K562 (cell line): ENCODE measurements at regions not wholly inside any gene's neighbourhood (a gene's known extent, or its start where the extent isn't known, plus 50 kb on each side); places are given as distances from the start of the nearest gene placed in this dataset.

Source experiments
- ATAC-seq: fragments of 200-7000 bp; cut with Tn5 transposase; 3 replicates; pipeline ENCODE4 v1.9.1; 2020; ENCODE audit warnings: moderate library complexity
- BruUV-seq: library from RNA; stranded (reverse); fragments of 400-500 nt; replicated peaks from 2 replicates; lab custom pipeline; 2021; lab: Mats Ljungman, UMichigan
- CTCF ChIA-PET: fragments of 300-600 bp; formaldehyde crosslinking; extraction: SDS; loops from one replicate; lab custom pipeline; 2021; ENCODE audit warnings: low intra/inter-chr PET ratio; lab: Yijun Ruan, JAX
- POLR2A ChIA-PET: fragments of 300-600, 350-650 bp; sonication (Branson Sonifier 250); formaldehyde crosslinking; extraction: SDS; loops from one replicate; lab custom pipeline; 2021; ENCODE audit warnings: antibody characterized with exemption, inconsistent platforms; lab: Yijun Ruan, JAX
- DNase-seq, 4 experiments: peaks; one replicate each; pipeline versions ENCODE4 v3.0.0 to v3.0.0-alpha.2; 2011 to 2018; ENCODE audit warnings: low spot score in 3 of 4, mixed read lengths in 3 of 4; ENCODE audit errors: extremely low read depth in 1 of 4
- FAIRE-seq: peaks from 2 replicates; lab custom pipeline; 2011; peaks lifted over from hg19 to GRCh38; lab: Jason Lieb, UNC
- H2AFZ ChIP-seq: 2 replicates; pipeline ENCODE4 v1.6.0; 2011; ENCODE audit warnings: low read depth, low read length, control low read depth, inconsistent platforms
- H3K27ac ChIP-seq: fragments of 200-600 bp; 3 replicates; pipeline ENCODE4 v1.8.0; 2011; ENCODE audit warnings: low read depth, mild to moderate bottlenecking, control low read depth, inconsistent platforms, low read length, moderate library complexity, mixed read lengths; ENCODE audit errors: extremely low read depth
- H3K27me3 ChIP-seq, 2 experiments: fragments of 300-600 bp in 1 of 2; 2 replicates in 1 of 2; 3 replicates in 1 of 2; pipeline versions ENCODE4 v1.6.0 to v1.8.0; 2011; ENCODE audit warnings: inconsistent platforms in 2 of 2, low read length in 2 of 2, mild to moderate bottlenecking in 1 of 2, mixed read lengths in 1 of 2, moderate library complexity in 1 of 2; ENCODE audit not compliant: control insufficient read depth in 2 of 2, insufficient read depth in 2 of 2
- H3K36me3 ChIP-seq: fragments of 300-600 bp; 3 replicates; pipeline ENCODE4 v1.8.0; 2011; ENCODE audit warnings: mild to moderate bottlenecking, low read length, inconsistent platforms; ENCODE audit not compliant: control insufficient read depth, insufficient read depth
- H3K4me1 ChIP-seq, 2 experiments: fragments of 200-600 bp in 1 of 2; replicated peaks in 1 of 2; 2 replicates in 1 of 2; 3 replicates in 1 of 2; pipeline versions ENCODE4 v1.5.1 to v1.8.0; 2011; ENCODE audit warnings: inconsistent platforms in 2 of 2, low read length in 2 of 2, mild to moderate bottlenecking in 1 of 2, mixed read lengths in 1 of 2, moderate library complexity in 1 of 2; ENCODE audit not compliant: control insufficient read depth in 2 of 2, insufficient read depth in 2 of 2
- H3K4me2 ChIP-seq: 2 replicates; pipeline ENCODE4 v1.6.1; 2011; ENCODE audit warnings: low read length, control low read depth, inconsistent platforms, mixed read lengths; ENCODE audit not compliant: insufficient read depth
- H3K4me3 ChIP-seq: fragments of 200-600 bp; sonication (generic), shearing (Covaris generic); 2 replicates; pipeline ENCODE4 v1.5.1; 2016; ENCODE audit warnings: control low read depth, inconsistent platforms
- H3K79me2 ChIP-seq: fragments of 200-600 bp; 3 replicates; pipeline ENCODE4 v1.8.0; 2011; ENCODE audit warnings: low read length, inconsistent platforms; ENCODE audit not compliant: control insufficient read depth, insufficient read depth
- H3K9ac ChIP-seq, 2 experiments: 2 replicates each; pipeline versions ENCODE4 v1.6.0 to v1.6.1; 2011; ENCODE audit warnings: low read depth in 2 of 2, low read length in 2 of 2, control low read depth in 1 of 2, inconsistent platforms in 1 of 2, mild to moderate bottlenecking in 1 of 2, mixed read lengths in 1 of 2; ENCODE audit not compliant: insufficient read depth in 1 of 2
- H3K9me1 ChIP-seq: one replicate; pipeline ENCODE4 v1.6.0; 2011; ENCODE audit warnings: inconsistent platforms, mild to moderate bottlenecking, low read length, moderate library complexity; ENCODE audit not compliant: control insufficient read depth, insufficient read depth
- H3K9me3 ChIP-seq: replicated peaks from 2 replicates; pipeline ENCODE4 v1.5.1; 2011; ENCODE audit warnings: low read depth, low read length, inconsistent platforms; ENCODE audit not compliant: control insufficient read depth, insufficient read depth
- H4K20me1 ChIP-seq: replicated peaks from 2 replicates; pipeline ENCODE4 v1.6.1; 2011; ENCODE audit warnings: low read length, inconsistent platforms, mixed read lengths; ENCODE audit not compliant: control insufficient read depth, insufficient read depth
- BRCA1 ChIP-seq, 2 experiments: fragments of 450-650 bp in 1 of 2; sonication (generic) in 1 of 2; formaldehyde crosslinking in 1 of 2; IDR thresholded peaks; 2 replicates each; pipeline versions ENCODE4 v1.5.0 to v1.6.1; 2017 to 2020; ENCODE audit warnings: mild to moderate bottlenecking in 1 of 2, missing genetic modification reagents in 1 of 2
- ILK ChIP-seq: fragments of 450-650 bp; IDR thresholded peaks from 2 replicates; pipeline ENCODE4 v1.6.1; 2016; ENCODE audit warnings: missing genetic modification characterization, low read depth, mild to moderate bottlenecking, missing compliant biosample characterization, moderate library complexity, borderline replicate concordance
- MYBL2 ChIP-seq, 2 experiments: fragments of 450-650 bp in 1 of 2; sonication (generic) in 1 of 2; formaldehyde crosslinking in 1 of 2; IDR thresholded peaks; 2 replicates each; pipeline versions ENCODE4 v1.6.1 to v1.8.1; 2017 to 2022; ENCODE audit warnings: borderline replicate concordance in 1 of 2, inconsistent platforms in 1 of 2, low read depth in 1 of 2, mild to moderate bottlenecking in 1 of 2, missing genetic modification reagents in 1 of 2, moderate library complexity in 1 of 2
- PHB2 ChIP-seq: fragments of 450-650 bp; IDR thresholded peaks from 2 replicates; pipeline ENCODE4 v1.6.1; 2017; ENCODE audit warnings: low read depth
- PPARD ChIP-seq: fragments of 250-450 bp; sonication (Bioruptor Pico); IDR thresholded peaks from 2 replicates; pipeline ENCODE4 v1.8.0; 2022; ENCODE audit warnings: inconsistent platforms, mild to moderate bottlenecking, moderate library complexity
- PURB ChIP-seq: sonication (generic); formaldehyde crosslinking; IDR thresholded peaks from 2 replicates; pipeline ENCODE4 v1.9.0; 2021; ENCODE audit warnings: low read depth, mild to moderate bottlenecking, missing genetic modification reagents
- SLC30A9 ChIP-seq: fragments of 250-450 bp; sonication (Bioruptor Pico); IDR thresholded peaks from 2 replicates; pipeline ENCODE4 v1.8.0; 2022; ENCODE audit warnings: mild to moderate bottlenecking, moderate library complexity
- SMARCC2 ChIP-seq: fragments of 450-650 bp; IDR thresholded peaks from 2 replicates; pipeline ENCODE4 v1.6.1; 2017; ENCODE audit warnings: antibody characterized with exemption, moderate library complexity, mild to moderate bottlenecking, low read depth
- SNRNP70 ChIP-seq: fragments of 200-400 bp; formaldehyde crosslinking; optimal IDR thresholded peaks from 2 replicates; pipeline ENCODE3; 2017; ENCODE audit warnings: low read depth, low read length
- ZNF174 ChIP-seq: fragments of 250-450 bp; sonication (Bioruptor Pico); IDR thresholded peaks from 2 replicates; pipeline ENCODE4 v1.4.0; 2020; ENCODE audit warnings: mild to moderate bottlenecking
- ZNF23 ChIP-seq: fragments of 250-450 bp; sonication (Bioruptor Pico); IDR thresholded peaks from 2 replicates; pipeline ENCODE4 v1.4.0; 2020; ENCODE audit warnings: mild to moderate bottlenecking
- ZNF507 ChIP-seq: conservative IDR thresholded peaks from 2 replicates; pipeline ENCODE4 v1.6.1; 2017; ENCODE audit warnings: missing genetic modification characterization, missing compliant biosample characterization
- ZNF561 ChIP-seq: fragments of 450-650 bp; formaldehyde crosslinking; conservative IDR thresholded peaks from 2 replicates; pipeline ENCODE4 v1.4.0; 2020; ENCODE audit warnings: mild to moderate bottlenecking, moderate library complexity
- WGBS: fragments of 100-300 bp; shearing (Covaris generic); methylation state at CpG from one replicate; pipeline ENCODE4 v1.1.6; 2016; ENCODE audit warnings: low coverage, mixed read lengths; ENCODE audit not compliant: insufficient coverage; ENCODE audit errors: missing lambda C conversion rate; 5-methylcytosine and 5-hydroxymethylcytosine counted together
- in situ Hi-C: fragments of 300-500 bp; cut with MboI; formaldehyde crosslinking; loops from 4 replicates; pipeline ENCODE4 v1.15.0; 2018; ENCODE audit warnings: inconsistent platforms, mixed read lengths
- intact Hi-C: fragments of 100-400 bp; cut with micrococcal nuclease; formaldehyde crosslinking; loops from 2 replicates; pipeline ENCODE4 v1.14.2; 2022
- TF ChIP-seq, protein P1 (sequence below): sonication (generic); formaldehyde crosslinking; IDR thresholded peaks from 2 replicates; pipeline ENCODE4 v1.8.1; 2023; ENCODE audit warnings: mild to moderate bottlenecking, missing genetic modification reagents
- TF ChIP-seq, protein P2 (sequence below): fragments of 250-450 bp; sonication (Bioruptor Pico); IDR thresholded peaks from 2 replicates; pipeline ENCODE4 v1.8.0; 2022; ENCODE audit warnings: inconsistent platforms, mild to moderate bottlenecking, moderate library complexity, borderline replicate concordance
- TF ChIP-seq, protein P3 (sequence below): fragments of 250-450 bp; sonication (Bioruptor Pico); IDR thresholded peaks from 2 replicates; pipeline ENCODE4 v1.6.1; 2021; ENCODE audit warnings: mild to moderate bottlenecking

DNA sequence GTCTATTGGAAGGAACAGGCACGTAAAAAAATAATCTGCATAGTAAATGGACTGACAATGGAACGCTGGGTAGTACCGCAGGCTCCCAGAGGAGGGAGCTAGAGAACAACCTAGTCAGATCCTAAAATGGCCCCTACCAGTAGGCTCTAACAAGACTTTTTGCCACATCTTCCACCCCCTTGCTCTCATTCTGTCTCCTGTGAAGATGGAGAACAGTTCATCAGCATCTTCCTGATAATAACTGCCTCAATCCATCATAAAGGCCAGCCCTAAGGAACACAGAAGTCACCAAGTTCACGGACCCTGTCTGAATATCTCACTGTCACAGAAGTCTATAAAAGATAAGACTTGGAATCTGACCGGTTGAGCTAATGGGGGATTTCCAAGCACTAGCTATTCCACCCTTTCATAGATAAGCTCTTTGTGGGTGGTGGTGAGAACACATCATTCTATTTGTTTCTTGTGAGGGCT is 133.4 kb downstream of the SLC1A3 start:
- under 1% methylated on average over 5 of the region's 5 CpGs for WGBS
- Histone ChIP-seq H3K79me2 (no peaks in the 10 kb centered on the region), H3K4me3 (no peak overlapping the region), H3K9me3 (no peaks in the 10 kb centered on the region), H2AFZ (peak overlapping the region; percentile 76), H3K9me1 (no peaks in the 10 kb centered on the region), H3K36me3 (no peaks in the 10 kb centered on the region), H3K27me3 (peaks cover 2 to 9% of the 10 kb centered on the region in 2 experiments; a peak in 3 of 5 replicates), H3K4me1 (peaks cover 11 to 25% of the 10 kb centered on the region in 2 experiments), H3K9ac (0 out of 4 replicates have a peak overlapping the region, but pooled peaks of 1 of the 2 experiments have one; percentile 14), H4K20me1 (no peaks in the 10 kb centered on the region), H3K4me2 (peak overlapping the region; percentile 62), H3K27ac (peak overlapping the region; percentile 66; the same call in 2 of the 3 replicates)
- no TSS peak for BruUV-seq
- ChIA-PET CTCF (interaction anchor here (0.6 to 2.7 kb wide), 8 partner anchors 9 to 369 kb away, joined by 3 to 13 read pairs (median 4); partner anchors contain the start of gene NIPBL), POLR2A (interaction anchor here (0.6 to 2.4 kb wide), 10 partner anchors 9 to 403 kb away, joined by 3 to 13 read pairs (median 4); partner anchors contain the start of gene NIPBL)
- ATAC-seq, result peak; percentile 78
- intact Hi-C loops, result loop anchor here (1.0 to 10.0 kb wide), 7 partner anchors 131 to 1455 kb away; partner anchors contain the start of gene NIPBL
- in situ Hi-C loops, result loop anchor here (5.0 to 25.0 kb wide), 3 partner anchors 133 to 1448 kb away; no protein-coding TSS in a partner anchor
- peak; percentile 94 for FAIRE-seq
- peak; percentile 82 to 90 (median 83) for DNase-seq
- TF ChIP-seq SMARCC2, result peak; percentile 82; the same call in 1 of the 2 replicates
- TF ChIP-seq SLC30A9 (CRISPR knock-in tag), result no peak
- no peak for TF ChIP-seq ZNF561
- no peak for TF ChIP-seq ZNF507 (tag)
- TF ChIP-seq, protein P1, sequence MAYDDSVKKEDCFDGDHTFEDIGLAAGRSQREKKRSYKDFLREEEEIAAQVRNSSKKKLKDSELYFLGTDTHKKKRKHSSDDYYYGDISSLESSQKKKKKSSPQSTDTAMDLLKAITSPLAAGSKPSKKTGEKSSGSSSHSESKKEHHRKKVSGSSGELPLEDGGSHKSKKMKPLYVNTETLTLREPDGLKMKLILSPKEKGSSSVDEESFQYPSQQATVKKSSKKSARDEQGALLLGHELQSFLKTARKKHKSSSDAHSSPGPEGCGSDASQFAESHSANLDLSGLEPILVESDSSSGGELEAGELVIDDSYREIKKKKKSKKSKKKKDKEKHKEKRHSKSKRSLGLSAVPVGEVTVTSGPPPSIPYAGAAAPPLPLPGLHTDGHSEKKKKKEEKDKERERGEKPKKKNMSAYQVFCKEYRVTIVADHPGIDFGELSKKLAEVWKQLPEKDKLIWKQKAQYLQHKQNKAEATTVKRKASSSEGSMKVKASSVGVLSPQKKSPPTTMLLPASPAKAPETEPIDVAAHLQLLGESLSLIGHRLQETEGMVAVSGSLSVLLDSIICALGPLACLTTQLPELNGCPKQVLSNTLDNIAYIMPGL (CRISPR knock-in tag), result no peak
- TF ChIP-seq MYBL2 (IDR thresholded peaks at IDR 0.05; ENCODE audit: low read depth), result no peak
- no peak for TF ChIP-seq MYBL2 (CRISPR knock-in tag; IDR thresholded peaks at IDR 0.05; ENCODE audit: borderline replicate concordance)
- TF ChIP-seq PURB (CRISPR knock-in tag), result no peak
- no peak for TF ChIP-seq PPARD
- TF ChIP-seq BRCA1 (IDR thresholded peaks at IDR 0.05), result no peak
- no peak for TF ChIP-seq BRCA1 (CRISPR knock-in tag; IDR thresholded peaks at IDR 0.05)
- TF ChIP-seq PHB2, result no peak
- TF ChIP-seq ZNF23 (CRISPR knock-in tag), result no peak
- no peak for TF ChIP-seq ZNF174 (CRISPR knock-in tag)
- TF ChIP-seq, protein P2, sequence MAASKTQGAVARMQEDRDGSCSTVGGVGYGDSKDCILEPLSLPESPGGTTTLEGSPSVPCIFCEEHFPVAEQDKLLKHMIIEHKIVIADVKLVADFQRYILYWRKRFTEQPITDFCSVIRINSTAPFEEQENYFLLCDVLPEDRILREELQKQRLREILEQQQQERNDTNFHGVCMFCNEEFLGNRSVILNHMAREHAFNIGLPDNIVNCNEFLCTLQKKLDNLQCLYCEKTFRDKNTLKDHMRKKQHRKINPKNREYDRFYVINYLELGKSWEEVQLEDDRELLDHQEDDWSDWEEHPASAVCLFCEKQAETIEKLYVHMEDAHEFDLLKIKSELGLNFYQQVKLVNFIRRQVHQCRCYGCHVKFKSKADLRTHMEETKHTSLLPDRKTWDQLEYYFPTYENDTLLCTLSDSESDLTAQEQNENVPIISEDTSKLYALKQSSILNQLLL (CRISPR knock-in tag), result no peak
- no peak for TF ChIP-seq SNRNP70
- TF ChIP-seq, protein P3, sequence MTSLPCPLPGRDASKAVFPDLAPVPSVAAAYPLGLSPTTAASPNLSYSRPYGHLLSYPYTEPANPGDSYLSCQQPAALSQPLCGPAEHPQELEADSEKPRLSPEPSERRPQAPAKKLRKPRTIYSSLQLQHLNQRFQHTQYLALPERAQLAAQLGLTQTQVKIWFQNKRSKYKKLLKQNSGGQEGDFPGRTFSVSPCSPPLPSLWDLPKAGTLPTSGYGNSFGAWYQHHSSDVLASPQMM (CRISPR knock-in tag), result no peak
- no peak for TF ChIP-seq ILK (tag)
